ENCODE measurements at regions not wholly inside any gene's neighbourhood (a gene's known extent, or its start where the extent isn't known, plus 50 kb on each side); places are given as distances from the start of the nearest gene placed in this dataset.

DNA sequence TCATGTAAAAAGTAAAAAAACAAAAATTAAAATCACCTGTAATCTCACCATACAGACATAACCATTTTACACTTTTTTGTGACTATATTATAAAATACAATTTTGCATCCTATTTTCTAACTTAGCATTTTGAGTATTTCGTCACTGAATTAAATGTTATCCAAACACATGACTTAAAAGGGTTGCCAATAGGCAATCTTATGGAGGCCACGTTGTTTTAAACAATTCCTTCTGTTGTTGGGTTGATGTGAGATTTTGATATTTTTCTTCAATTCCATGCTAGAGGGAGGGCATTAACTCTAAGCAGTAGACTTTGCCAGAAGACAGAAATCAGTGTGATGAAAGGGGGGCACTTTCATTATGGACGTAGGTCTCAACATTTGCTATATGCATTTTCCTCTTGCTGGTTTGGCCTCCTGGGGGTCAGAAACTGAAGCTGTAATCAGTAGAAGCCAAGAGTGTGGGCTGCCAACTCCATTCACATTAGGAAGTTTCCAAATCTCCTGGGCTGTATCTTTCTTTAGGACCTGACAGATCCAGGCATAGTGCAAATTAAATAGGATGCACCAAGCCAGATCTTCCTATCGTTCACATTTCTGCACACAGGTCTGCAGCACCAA is 614.2 kb upstream of the CLINT1 start:
- no peak for DNase-seq (ENCODE audit: low read depth, low spot score)
- in situ Hi-C loops (cut with HindIII; ENCODE audit: low pct_unique_long_range_greater_than_20kb, low sequenced_read_pairs) = no loop called here

- no peak for DNase-seq (ENCODE audit: low read depth, low spot score)
- in situ Hi-C loops (cut with HindIII; ENCODE audit: low pct_unique_long_range_greater_than_20kb, low sequenced_read_pairs) = no loop called here
These were observed 612.6 kb upstream of the CLINT1 start for GRCh38 chr5:158471535-158471924.

GRCh38 chr5:158470764-158471534 is 612.0 kb upstream of the CLINT1 start:
- in situ Hi-C loops (cut with HindIII; ENCODE audit: low pct_unique_long_range_greater_than_20kb, low sequenced_read_pairs) = no loop called here
- no peak for DNase-seq (ENCODE audit: low read depth, low spot score)

DNA sequence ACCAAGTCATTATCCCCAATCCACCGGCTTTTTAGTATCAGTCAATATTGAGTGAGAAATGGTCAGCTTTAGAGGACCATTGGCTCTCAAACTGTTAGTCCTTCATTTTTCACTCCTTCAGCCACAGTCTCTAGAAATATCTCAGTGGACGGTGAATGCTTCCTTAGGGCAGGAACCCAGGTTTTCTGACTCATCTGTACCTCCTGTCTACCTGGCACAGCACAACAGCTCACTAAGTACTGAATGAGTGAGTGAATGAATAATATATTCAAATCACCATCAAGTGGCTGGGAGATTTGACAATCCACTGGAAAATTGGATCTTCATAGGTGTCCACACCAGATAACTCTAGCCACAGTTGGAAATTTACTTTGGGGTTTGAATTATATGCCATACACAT is 609.5 kb upstream of the CLINT1 start:
- in situ Hi-C loops (cut with HindIII; ENCODE audit: low pct_unique_long_range_greater_than_20kb, low sequenced_read_pairs) = no loop called here
- DNase-seq (ENCODE audit: low read depth, low spot score) = no peak

DNA sequence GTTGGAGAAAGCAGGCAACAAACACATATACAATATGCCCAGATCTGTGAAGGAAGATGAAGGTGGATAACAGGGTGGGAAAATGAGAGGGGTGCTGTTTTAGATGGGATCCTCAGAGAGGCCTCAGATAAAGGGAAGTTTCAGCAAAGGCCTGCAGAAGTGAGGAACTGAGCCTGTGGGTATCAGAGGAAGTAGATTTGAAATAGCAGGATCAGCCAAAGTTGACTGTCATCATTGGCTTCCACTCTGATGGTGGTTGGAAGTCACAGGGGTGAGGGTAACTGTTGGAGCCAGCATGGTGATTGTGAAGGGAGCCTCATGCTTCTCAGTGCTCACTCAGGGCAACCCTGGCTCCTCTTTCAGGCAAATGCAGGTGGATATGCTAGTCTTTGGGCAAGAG is 607.2 kb upstream of the CLINT1 start:
- in situ Hi-C loops (cut with HindIII; ENCODE audit: low pct_unique_long_range_greater_than_20kb, low sequenced_read_pairs) = no loop called here

GRCh38 chr5:158465086-158465972 is 606.4 kb upstream of the CLINT1 start:
- in situ Hi-C loops (cut with HindIII; ENCODE audit: low pct_unique_long_range_greater_than_20kb, low sequenced_read_pairs) = no loop called here
- DNase-seq (ENCODE audit: low read depth, low spot score) = no peak

More for the DNA sequence above, 607.2 kb upstream of the CLINT1 start:
- no peak for DNase-seq (ENCODE audit: low read depth, low spot score)

- DNase-seq (ENCODE audit: low read depth, low spot score) = peak; percentile 11
- in situ Hi-C loops (cut with HindIII; ENCODE audit: low pct_unique_long_range_greater_than_20kb, low sequenced_read_pairs) = no loop called here
These were observed 605.4 kb upstream of the CLINT1 start for GRCh38 chr5:158464383-158464782.

DNA sequence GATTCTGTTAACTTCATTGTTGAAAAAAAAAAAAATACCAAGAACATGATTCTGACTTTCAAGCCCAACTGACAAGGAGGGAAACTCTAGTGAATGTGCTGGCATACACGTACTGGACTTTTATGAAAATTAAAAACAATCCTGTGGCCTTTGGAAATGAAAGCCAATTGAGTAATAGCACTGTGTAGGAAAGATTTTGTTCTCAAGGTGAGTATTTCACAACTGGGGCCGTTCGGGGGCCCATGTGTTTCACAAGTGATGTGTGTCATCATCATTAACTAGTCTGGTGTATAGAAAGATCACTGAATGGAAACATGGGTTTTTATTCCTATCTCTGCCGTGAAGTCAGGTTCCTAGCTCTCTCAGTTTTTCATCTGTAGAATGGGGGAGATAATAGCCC is 605.0 kb upstream of the CLINT1 start:
- in situ Hi-C loops (cut with HindIII; ENCODE audit: low pct_unique_long_range_greater_than_20kb, low sequenced_read_pairs) = no loop called here
- DNase-seq (ENCODE audit: low read depth, low spot score) = no peak

DNA sequence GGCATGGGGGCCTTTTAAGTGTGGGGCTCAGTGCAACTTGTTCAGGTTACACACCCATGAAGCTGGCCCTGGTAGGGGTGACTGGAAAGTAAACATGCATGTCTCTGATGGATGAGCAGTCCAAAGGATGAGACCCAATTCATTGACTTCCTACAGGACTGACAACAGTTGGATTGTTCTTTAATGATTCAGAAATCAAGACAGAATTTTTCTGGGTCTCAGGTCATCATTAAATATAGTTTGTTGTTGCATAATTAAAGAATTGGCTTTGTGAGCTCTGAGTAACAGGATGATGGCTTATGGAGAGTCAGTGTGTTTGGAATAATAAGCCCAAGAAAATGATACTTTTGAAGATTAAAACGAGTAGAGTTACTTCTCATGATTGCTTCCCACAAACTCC is 604.2 kb upstream of the CLINT1 start:
- DNase-seq (ENCODE audit: low read depth, low spot score) = no peak
- in situ Hi-C loops (cut with HindIII; ENCODE audit: low pct_unique_long_range_greater_than_20kb, low sequenced_read_pairs) = no loop called here

DNA sequence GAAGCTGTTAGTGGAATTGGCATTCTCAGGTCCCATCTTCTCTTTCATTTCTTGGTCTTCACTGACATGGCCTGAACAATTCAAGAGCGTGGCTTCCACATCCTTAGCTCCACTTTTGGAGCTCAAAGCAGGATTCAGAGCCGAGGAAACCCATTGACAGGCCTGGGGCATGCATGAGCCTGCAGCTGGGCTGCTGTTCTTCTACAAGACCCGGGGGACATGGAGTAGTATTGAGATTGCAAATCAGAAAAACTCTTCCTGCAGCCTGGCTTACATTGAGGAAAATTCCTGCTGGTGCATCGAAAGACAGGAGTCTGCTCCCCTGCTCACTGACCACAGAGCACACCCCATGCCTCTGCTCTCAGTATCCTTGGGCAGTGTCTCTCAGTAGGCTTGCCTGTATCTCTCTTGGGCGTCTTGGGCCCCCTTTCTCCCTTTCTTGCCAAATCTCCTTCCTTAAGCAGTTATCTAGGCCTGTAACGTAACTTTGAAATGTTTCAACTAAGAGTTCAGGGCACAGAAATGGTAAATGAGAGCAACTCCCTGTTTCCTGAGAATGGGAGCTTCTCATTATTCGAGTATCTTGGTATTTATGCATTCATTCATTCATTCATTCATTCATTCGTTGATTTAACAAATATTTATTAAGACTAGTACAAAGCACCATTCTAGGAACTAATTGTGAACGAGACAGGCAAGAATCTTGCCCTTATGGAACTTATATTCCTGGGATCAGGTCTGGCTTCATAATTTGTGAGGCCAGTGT is 603.6 kb upstream of the CLINT1 start:
- in situ Hi-C loops (cut with HindIII; ENCODE audit: low pct_unique_long_range_greater_than_20kb, low sequenced_read_pairs) = no loop called here
- DNase-seq (ENCODE audit: low read depth, low spot score) = no peak

DNA sequence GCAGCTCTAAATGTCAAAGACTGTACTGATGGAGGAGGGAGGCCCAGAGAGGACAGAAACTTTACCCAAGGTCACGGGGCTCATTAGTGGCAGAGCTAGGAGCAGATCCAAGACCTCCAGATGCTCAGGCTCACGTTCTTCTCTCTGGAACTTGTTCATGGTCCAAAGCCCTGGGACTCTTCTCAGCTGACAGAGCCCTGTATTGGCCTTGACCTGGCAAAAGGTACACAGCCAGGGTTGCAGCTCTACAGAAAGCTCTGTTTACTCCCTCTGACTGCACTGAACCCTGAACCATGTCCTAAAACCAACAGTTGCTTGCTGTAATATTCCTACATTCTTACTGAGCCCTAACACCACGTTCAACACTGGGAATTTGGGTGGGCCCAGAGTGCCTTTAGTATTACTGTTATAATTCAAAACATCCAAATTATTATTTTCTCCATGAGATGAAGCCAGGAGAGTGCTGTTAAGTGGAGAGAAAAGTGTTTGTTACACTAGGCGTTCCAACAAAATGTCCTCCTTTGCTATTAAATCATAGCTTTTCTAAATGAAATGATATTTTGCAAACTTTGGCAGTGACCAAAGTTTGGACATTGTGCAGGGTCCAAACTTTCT is 602.4 kb upstream of the CLINT1 start:
- no peak for DNase-seq (ENCODE audit: low read depth, low spot score)
- in situ Hi-C loops (cut with HindIII; ENCODE audit: low pct_unique_long_range_greater_than_20kb, low sequenced_read_pairs) = no loop called here

GRCh38 chr5:158458086-158458485 is 599.1 kb upstream of the CLINT1 start:
- no peak for DNase-seq (ENCODE audit: low read depth, low spot score)
- in situ Hi-C loops (cut with HindIII; ENCODE audit: low pct_unique_long_range_greater_than_20kb, low sequenced_read_pairs) = no loop called here

GRCh38 chr5:158456756-158457155 is 597.8 kb upstream of the CLINT1 start:
- in situ Hi-C loops (cut with HindIII; ENCODE audit: low pct_unique_long_range_greater_than_20kb, low sequenced_read_pairs) = no loop called here
- DNase-seq (ENCODE audit: low read depth, low spot score) = peak; percentile 20

- in situ Hi-C loops (cut with HindIII; ENCODE audit: low pct_unique_long_range_greater_than_20kb, low sequenced_read_pairs) = no loop called here
These were observed 597.3 kb upstream of the CLINT1 start for GRCh38 chr5:158456241-158456640.

DNA sequence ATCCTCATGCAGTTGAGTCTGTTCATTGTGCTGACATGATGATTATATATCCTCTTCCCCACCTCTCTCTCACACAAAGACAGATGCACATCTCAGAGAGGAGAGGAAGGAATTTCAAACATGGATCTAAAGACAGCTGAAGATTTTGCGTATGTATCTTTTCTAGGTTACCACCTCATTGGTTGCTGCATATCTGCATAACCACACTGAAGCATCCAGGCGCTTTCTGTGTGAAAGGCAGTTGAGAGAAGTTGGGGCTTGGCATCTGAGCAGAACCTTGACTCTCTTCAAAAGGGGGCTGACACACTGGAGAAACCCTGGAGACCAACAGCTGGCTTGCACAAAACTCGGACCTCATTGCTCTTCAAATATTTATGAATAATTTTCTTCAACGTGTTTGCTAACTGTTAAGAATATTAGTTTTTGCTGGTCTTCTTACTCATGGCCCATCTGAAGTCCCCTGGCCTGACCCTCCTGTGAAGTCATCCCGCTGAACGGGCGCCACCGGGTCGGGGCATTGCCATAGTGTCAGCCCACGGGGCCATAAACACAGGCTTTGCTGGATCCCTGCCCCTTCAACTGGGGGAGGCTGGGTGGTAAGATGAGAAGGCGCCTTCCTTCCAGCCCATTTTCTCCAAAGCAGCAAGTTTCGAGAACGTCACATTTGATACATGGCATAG is 593.2 kb upstream of the CLINT1 start:
- in situ Hi-C loops (cut with HindIII; ENCODE audit: low pct_unique_long_range_greater_than_20kb, low sequenced_read_pairs) = no loop called here
- DNase-seq (ENCODE audit: low read depth, low spot score) = no peak

More at GRCh38 chr5:158456241-158456640, 597.3 kb upstream of the CLINT1 start:
- DNase-seq (ENCODE audit: low read depth, low spot score) = no peak

DNA sequence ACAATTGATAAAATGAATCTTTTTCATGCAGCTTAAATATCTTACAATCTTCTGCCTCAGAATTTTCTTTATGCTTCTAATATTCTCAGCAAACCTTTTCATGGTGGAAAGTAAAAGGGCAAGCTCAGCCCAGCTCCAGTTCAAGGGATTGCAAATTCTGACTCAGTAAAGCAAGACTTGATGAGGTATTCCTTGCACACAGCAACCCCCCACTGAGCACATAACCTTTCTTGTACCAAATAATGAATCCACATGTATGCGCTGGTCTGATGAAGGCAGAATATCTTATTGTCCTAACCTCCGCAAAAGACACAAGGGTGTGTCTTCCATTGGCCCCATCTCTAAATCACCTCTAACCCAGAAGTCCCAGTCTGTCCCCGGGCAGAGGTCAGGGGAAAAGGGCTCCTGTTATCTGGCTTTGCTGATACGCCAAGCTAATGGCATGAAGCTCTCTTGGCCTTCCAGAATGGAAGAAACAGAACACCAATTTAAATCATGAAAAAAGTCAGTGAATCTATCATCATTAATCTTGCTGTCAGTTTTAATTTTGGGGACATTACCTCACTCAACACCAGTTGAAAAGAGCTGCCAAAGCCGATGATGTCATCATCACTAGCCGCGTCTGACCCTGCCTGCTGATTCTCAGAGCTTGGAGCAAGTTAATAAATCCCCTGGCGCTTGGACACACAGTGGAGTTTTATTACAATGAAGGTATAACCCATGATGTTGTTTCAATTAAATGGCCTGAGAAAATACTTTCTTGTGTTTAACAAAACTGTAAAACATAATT is 592.5 kb upstream of the CLINT1 start:
- no peak for DNase-seq (ENCODE audit: low read depth, low spot score)
- in situ Hi-C loops (cut with HindIII; ENCODE audit: low pct_unique_long_range_greater_than_20kb, low sequenced_read_pairs) = no loop called here

Measured in SK-MEL-5 (cell line).